H1 (cell line): ENCODE measurements at regions not wholly inside any gene's neighbourhood (a gene's known extent, or its start where the extent isn't known, plus 50 kb on each side); places are given as distances from the start of the nearest gene placed in this dataset.

Experiments
- CTCF ChIA-PET: fragments of 300-600 bp; sonication (Branson Sonifier 250); formaldehyde crosslinking; loops from one replicate; lab custom pipeline; 2021; ENCODE audit not compliant: partially characterized antibody; lab: Charles Lee
- POLR2A ChIA-PET: fragments of 300-600 bp; sonication (Branson Sonifier 250); formaldehyde crosslinking; loops from one replicate; lab custom pipeline; 2021; ENCODE audit warnings: inconsistent platforms; ENCODE audit not compliant: partially characterized antibody; lab: Charles Lee
- DNase-seq, 2 experiments: peaks; one replicate each; pipeline versions ENCODE4 v3.0.0 to v3.0.0-alpha.2; 2010 to 2022; ENCODE audit warnings: low spot score in 2 of 2, low read depth in 1 of 2, mixed read lengths in 1 of 2
- FAIRE-seq: peaks from 2 replicates; lab custom pipeline; 2011; peaks lifted over from hg19 to GRCh38; lab: Jason Lieb, UNC
- H2AFZ ChIP-seq: 2 replicates; pipeline ENCODE4 v1.8.1; 2012; ENCODE audit warnings: low read length, inconsistent platforms
- H2AK5ac ChIP-seq: 2 replicates; pipeline ENCODE4 v1.6.1; 2013; ENCODE audit warnings: low read depth, low read length
- H2BK120ac ChIP-seq: replicated peaks from 2 replicates; pipeline ENCODE3; 2013; ENCODE audit warnings: low read depth, low read length, inconsistent platforms
- H2BK12ac ChIP-seq: 2 replicates; pipeline ENCODE4 v1.6.1; 2013; ENCODE audit warnings: low read depth, low read length
- H2BK15ac ChIP-seq: 2 replicates; pipeline ENCODE4 v1.6.1; 2013; ENCODE audit warnings: low read length
- H2BK20ac ChIP-seq: 2 replicates; pipeline ENCODE4 v1.6.1; 2013; ENCODE audit warnings: low read length
- H2BK5ac ChIP-seq: 2 replicates; pipeline ENCODE4 v1.6.1; 2013; ENCODE audit warnings: low read depth, low read length
- H3K14ac ChIP-seq: 2 replicates; pipeline ENCODE4 v1.6.1; 2013; ENCODE audit warnings: inconsistent platforms; ENCODE audit not compliant: insufficient read length
- H3K18ac ChIP-seq: 2 replicates; pipeline ENCODE4 v1.6.1; 2013; ENCODE audit warnings: low read length; ENCODE audit errors: extremely low read depth
- H3K23ac ChIP-seq: 2 replicates; pipeline ENCODE4 v1.6.1; 2013; ENCODE audit warnings: inconsistent platforms; ENCODE audit not compliant: insufficient read length
- H3K23me2 ChIP-seq: 2 replicates; pipeline ENCODE4 v1.6.1; 2013; ENCODE audit warnings: low read depth, low read length
- H3K27ac ChIP-seq: 2 replicates; pipeline ENCODE4 v1.6.1; 2011; ENCODE audit warnings: low read depth, low read length, inconsistent platforms
- H3K27me3 ChIP-seq, 4 experiments: replicated peaks in 1 of 4; 1 replicate in 1 of 4; 2 replicates in 3 of 4; pipeline versions ENCODE4 v1.6.1 to v1.8.1; 2011 to 2013; ENCODE audit warnings: low read length in 3 of 4, mild to moderate bottlenecking in 3 of 4, inconsistent platforms in 2 of 4, mixed read lengths in 2 of 4, moderate library complexity in 1 of 4; ENCODE audit not compliant: control insufficient read depth in 3 of 4, insufficient read depth in 3 of 4; ENCODE audit errors: extremely low read depth in 1 of 4
- H3K36me3 ChIP-seq, 4 experiments: 2 replicates each; pipeline versions ENCODE4 v1.6.1 to v1.8.1; 2011 to 2013; ENCODE audit warnings: mild to moderate bottlenecking in 4 of 4, low read length in 3 of 4, moderate library complexity in 2 of 4, control low read depth in 1 of 4, inconsistent platforms in 1 of 4; ENCODE audit not compliant: insufficient read depth in 4 of 4, control insufficient read depth in 2 of 4
- H3K4ac ChIP-seq: replicated peaks from 2 replicates; pipeline ENCODE3; 2013; ENCODE audit warnings: low read length, low read depth, mixed read lengths, inconsistent platforms; ENCODE audit not compliant: insufficient read length
- H3K4me1 ChIP-seq, 4 experiments: replicated peaks in 1 of 4; 1 replicate in 1 of 4; 2 replicates in 3 of 4; pipeline versions ENCODE4 v1.6.1 to v1.8.1; 2011 to 2013; ENCODE audit warnings: low read length in 3 of 4, inconsistent platforms in 2 of 4, mixed read lengths in 1 of 4; ENCODE audit not compliant: insufficient read depth in 4 of 4, control insufficient read depth in 3 of 4
- H3K4me2 ChIP-seq, 2 experiments: 2 replicates each; pipeline versions ENCODE4 v1.6.1 to v1.8.1; 2011 to 2013; ENCODE audit warnings: low read depth in 2 of 2, low read length in 2 of 2, control low read depth in 1 of 2, inconsistent platforms in 1 of 2, mild to moderate bottlenecking in 1 of 2; ENCODE audit not compliant: insufficient read depth in 1 of 2
- H3K4me3 ChIP-seq, 4 experiments: fragments of 200-600, 300-600 bp in 1 of 4; sonication (generic), shearing (Covaris generic), sonication (Bioruptor Twin) in 1 of 4; 2 replicates each; pipeline versions ENCODE4 v1.5.1 to v1.8.1; 2011 to 2016; ENCODE audit warnings: low read length in 4 of 4, low read depth in 3 of 4, control low read depth in 2 of 4, inconsistent platforms in 2 of 4, mild to moderate bottlenecking in 2 of 4, mixed read lengths in 1 of 4, moderate library complexity in 1 of 4; ENCODE audit not compliant: insufficient read depth in 2 of 4; ENCODE audit errors: extremely low read depth in 1 of 4
- H3K56ac ChIP-seq: replicated peaks from 2 replicates; pipeline ENCODE3; 2013; ENCODE audit warnings: low read depth, mild to moderate bottlenecking, mixed read lengths, low read length, inconsistent platforms; ENCODE audit not compliant: insufficient read length
- H3K79me1 ChIP-seq: 2 replicates; pipeline ENCODE4 v1.6.1; 2013; ENCODE audit warnings: low read depth, low read length, control low read depth
- H3K79me2 ChIP-seq, 2 experiments: 2 replicates each; pipeline versions ENCODE4 v1.6.1 to v1.8.1; 2012 to 2013; ENCODE audit warnings: low read length in 2 of 2, mild to moderate bottlenecking in 2 of 2, inconsistent platforms in 1 of 2; ENCODE audit not compliant: insufficient read depth in 2 of 2, control insufficient read depth in 1 of 2
- H3K9ac ChIP-seq, 4 experiments: replicated peaks in 1 of 4; 1 replicate in 1 of 4; 2 replicates in 3 of 4; pipeline versions ENCODE4 v1.6.1 to v1.8.1; 2011 to 2013; ENCODE audit warnings: low read depth in 3 of 4, low read length in 3 of 4, control low read depth in 2 of 4, mild to moderate bottlenecking in 2 of 4, moderate library complexity in 2 of 4, inconsistent platforms in 1 of 4; ENCODE audit errors: extremely low read depth in 1 of 4
- H3K9me3 ChIP-seq, 2 experiments: 2 replicates each; pipeline versions ENCODE4 v1.6.1 to v1.8.1; 2012 to 2013; ENCODE audit warnings: mild to moderate bottlenecking in 2 of 2, moderate library complexity in 2 of 2, control low read depth in 1 of 2, inconsistent platforms in 1 of 2, low read depth in 1 of 2, low read length in 1 of 2, mixed read lengths in 1 of 2; ENCODE audit not compliant: insufficient read depth in 2 of 2
- H4K20me1 ChIP-seq, 2 experiments: replicated peaks in 1 of 2; 2 replicates each; pipeline versions ENCODE3 to v1.8.1; 2011 to 2013; ENCODE audit warnings: inconsistent platforms in 2 of 2, low read length in 2 of 2, mild to moderate bottlenecking in 1 of 2; ENCODE audit not compliant: insufficient read depth in 2 of 2, control insufficient read depth in 1 of 2
- H4K5ac ChIP-seq: 2 replicates; pipeline ENCODE4 v1.6.1; 2013; ENCODE audit warnings: low read length, low read depth, mixed read lengths, inconsistent platforms; ENCODE audit not compliant: insufficient read length
- H4K8ac ChIP-seq: 2 replicates; pipeline ENCODE4 v1.8.0; 2013; ENCODE audit warnings: mild to moderate bottlenecking, moderate library complexity, low read length, inconsistent platforms; ENCODE audit not compliant: insufficient read depth; ENCODE audit errors: extremely low read depth
- H4K91ac ChIP-seq: replicated peaks from 2 replicates; pipeline ENCODE3; 2013; ENCODE audit warnings: low read length, mixed read lengths, inconsistent platforms; ENCODE audit not compliant: insufficient read length
- EZH2 ChIP-seq: fragments of 200-600 bp; sonication (generic); IDR thresholded peaks from 2 replicates; pipeline ENCODE4 v1.7.1; 2012; ENCODE audit warnings: low read depth, mild to moderate bottlenecking, moderate library complexity, low read length, inconsistent platforms; ENCODE audit not compliant: severe bottlenecking
- JUN ChIP-seq: IDR thresholded peaks from 2 replicates; pipeline ENCODE4 v1.6.1; 2011; ENCODE audit warnings: low read depth, mild to moderate bottlenecking, improper control_type of control experiment, low read length
- SIRT6 ChIP-seq: IDR thresholded peaks from one replicate; pipeline ENCODE4 v1.7.1; 2012; ENCODE audit warnings: low read length, inconsistent platforms
- TAF1 ChIP-seq: IDR thresholded peaks from 2 replicates; pipeline ENCODE4 v1.6.1; 2011; ENCODE audit warnings: mild to moderate bottlenecking, low read depth, low read length
- TAF7 ChIP-seq: optimal IDR thresholded peaks from 2 replicates; pipeline ENCODE3; 2011; ENCODE audit warnings: low read depth, mild to moderate bottlenecking, inconsistent platforms, low read length, moderate library complexity, borderline replicate concordance
- WGBS, 2 experiments: shearing (Covaris generic) in 1 of 2; methylation state at CpG; one replicate each; pipeline versions ENCODE4 v1.1.6 to v1.1.7; 2013 to 2015; ENCODE audit warnings: low lambda C conversion rate in 2 of 2, mixed read lengths in 2 of 2, inconsistent platforms in 1 of 2, low coverage in 1 of 2, missing lambda C conversion rate in 1 of 2; ENCODE audit not compliant: insufficient replicate concordance in 2 of 2, insufficient coverage in 1 of 2, insufficient read length in 1 of 2; ENCODE audit errors: extremely low coverage in 1 of 2, missing lambda C conversion rate in 1 of 2; 5-methylcytosine and 5-hydroxymethylcytosine counted together
- TF ChIP-seq, protein P1 (sequence below): IDR thresholded peaks from 2 replicates; pipeline ENCODE4 v1.6.1; 2012; ENCODE audit warnings: inconsistent platforms

DNA sequence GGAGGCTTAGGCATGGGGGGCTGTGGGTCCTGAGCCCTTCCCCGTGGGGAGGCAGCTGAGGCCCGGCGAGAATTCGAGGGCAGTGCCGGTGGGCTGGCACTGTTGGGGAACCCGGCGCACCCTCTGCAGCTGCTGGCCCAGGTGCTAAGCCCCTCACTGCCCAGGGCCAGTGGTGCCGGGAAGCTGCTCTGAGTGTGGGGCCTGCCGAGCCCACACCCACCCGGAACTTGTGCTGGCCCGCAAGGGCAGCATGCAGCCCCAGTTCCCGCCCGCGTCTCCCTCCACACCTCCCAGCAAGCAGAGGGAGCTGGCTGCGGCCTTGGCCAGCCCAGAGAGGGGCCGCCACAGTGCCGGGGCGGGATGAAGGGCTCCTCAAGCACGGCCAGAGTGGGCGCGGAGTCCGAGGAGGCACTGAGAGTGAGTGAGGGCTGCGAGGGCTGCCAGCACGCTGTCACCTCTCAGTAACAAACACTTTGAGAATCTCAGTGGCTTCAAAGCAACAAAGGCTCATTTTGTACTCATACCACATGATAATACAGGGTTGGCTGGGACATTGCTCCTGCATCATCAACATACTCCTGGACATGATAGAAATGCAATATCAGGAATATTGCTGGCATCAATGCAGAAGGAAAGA, 265.7 kb upstream of the ANKRD55 start:
- 0 out of 4 replicates have a peak, but pooled peaks cover 0 to 1% of the 10 kb centered on the region in 2 experiments for H3K9me3 ChIP-seq
- H3K23me2 ChIP-seq: no peaks in the 10 kb centered on the region
- no peak for FAIRE-seq
- no peak overlapping the region for H3K56ac ChIP-seq
- no peak overlapping the region for H3K14ac ChIP-seq
- no peak overlapping the region for H2BK12ac ChIP-seq
- H3K4me2 ChIP-seq: no peak overlapping the region
- 98% methylated on average over 16 of the region's 24 CpGs; no CpG with 5 or more reads in 1 of the 2 experiments for WGBS, 2 experiments
- no peaks in the 10 kb centered on the region for H4K20me1 ChIP-seq
- H2BK120ac ChIP-seq: no peak overlapping the region
- H4K5ac ChIP-seq: no peak overlapping the region
- no peak overlapping the region for H3K18ac ChIP-seq
- TF ChIP-seq TAF1 (no peak), EZH2 (no peak), JUN (no peak), TAF7 (no peak), SIRT6 (no peak)
- TF ChIP-seq, protein P1, sequence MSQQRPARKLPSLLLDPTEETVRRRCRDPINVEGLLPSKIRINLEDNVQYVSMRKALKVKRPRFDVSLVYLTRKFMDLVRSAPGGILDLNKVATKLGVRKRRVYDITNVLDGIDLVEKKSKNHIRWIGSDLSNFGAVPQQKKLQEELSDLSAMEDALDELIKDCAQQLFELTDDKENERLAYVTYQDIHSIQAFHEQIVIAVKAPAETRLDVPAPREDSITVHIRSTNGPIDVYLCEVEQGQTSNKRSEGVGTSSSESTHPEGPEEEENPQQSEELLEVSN: peak; percentile 37; the same call in 1 of the 2 replicates
- TF ChIP-seq, all 59 proteins: peak for 1
- peaks cover 0 to 4% (median 0%) of the 10 kb centered on the region in 4 experiments; a peak in 1 of 7 replicates for H3K4me1 ChIP-seq
- H3K9ac ChIP-seq: no peak overlapping the region
- no peak overlapping the region; the same call in 1 of the 2 replicates for H2AFZ ChIP-seq
- H3K79me2 ChIP-seq: no peaks in the 10 kb centered on the region
- POLR2A ChIA-PET: no interaction called here
- no peak for DNase-seq
- no peak overlapping the region for H3K23ac ChIP-seq
- H4K91ac ChIP-seq: no peak overlapping the region
- no peak overlapping the region for H3K4me3 ChIP-seq
- no peaks in the 10 kb centered on the region for H3K27me3 ChIP-seq
- H3K4ac ChIP-seq: no peak overlapping the region
- no peaks in the 10 kb centered on the region for H3K36me3 ChIP-seq
- H2BK5ac ChIP-seq: no peak overlapping the region
- CTCF ChIA-PET: no interaction called here
- H3K27ac ChIP-seq: no peak overlapping the region
- H4K8ac ChIP-seq: no peak overlapping the region; the same call in 1 of the 2 replicates
- H2AK5ac ChIP-seq: no peak overlapping the region
- H2BK15ac ChIP-seq: no peak overlapping the region
- no peaks in the 10 kb centered on the region for H3K79me1 ChIP-seq
- no peak overlapping the region for H2BK20ac ChIP-seq
